ENCODE measurements at regions not wholly inside any gene's neighbourhood (a gene's known extent, or its start where the extent isn't known, plus 50 kb on each side); places are given as distances from the start of the nearest gene placed in this dataset.
"Not testable (repeated sequence)": the region's sequence is repeated elsewhere in the genome, so short reads cannot be mapped to it uniquely, and the experiment has no call there.

DNA sequence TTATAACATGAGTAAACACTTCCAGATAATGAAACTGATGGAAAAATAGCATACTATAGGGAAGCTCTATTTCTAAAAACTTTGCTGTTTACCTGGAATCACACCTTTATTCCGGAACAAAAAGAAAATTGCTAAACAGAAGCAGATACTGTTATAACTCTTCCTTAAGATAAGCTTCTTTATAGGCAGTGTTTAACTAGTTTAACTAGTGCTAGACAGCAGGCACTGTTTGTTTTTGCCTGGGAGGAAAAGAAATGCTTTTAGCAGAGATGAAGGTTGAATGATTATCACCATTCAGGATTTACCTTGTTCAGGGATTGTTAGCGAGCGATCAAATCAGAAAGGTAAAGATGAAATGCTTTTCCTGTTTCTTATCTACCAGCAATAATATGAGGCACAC, 54.7 kb upstream of the PDPR start:
- DNase-seq (ENCODE audit: low spot score in 2 of 2); H3K4me1 ChIP-seq; intact Hi-C loops (cut with DNase I); H3K9me3 ChIP-seq; H3K27me3 ChIP-seq; H3K4me3 ChIP-seq; H3K36me3 ChIP-seq; H3K27ac ChIP-seq: not testable (repeated sequence)

- intact Hi-C loops (cut with DNase I); H3K4me1 ChIP-seq; DNase-seq (ENCODE audit: low spot score in 2 of 2); H3K36me3 ChIP-seq; H3K27me3 ChIP-seq; H3K9me3 ChIP-seq; H3K4me3 ChIP-seq; H3K27ac ChIP-seq: not testable (repeated sequence)
Measured at GRCh38 chr16:70060521-70061027, 53.6 kb upstream of the PDPR start.

- H3K4me1 ChIP-seq; H3K36me3 ChIP-seq; DNase-seq (ENCODE audit: low spot score in 2 of 2); intact Hi-C loops (cut with DNase I); H3K9me3 ChIP-seq; H3K27me3 ChIP-seq; H3K4me3 ChIP-seq; H3K27ac ChIP-seq: not testable (repeated sequence)
Measured at GRCh38 chr16:70061671-70062218, 52.4 kb upstream of the PDPR start.

- H3K36me3 ChIP-seq; DNase-seq (ENCODE audit: low spot score in 2 of 2); H3K27ac ChIP-seq; H3K4me1 ChIP-seq; H3K9me3 ChIP-seq; H3K4me3 ChIP-seq; intact Hi-C loops (cut with DNase I); H3K27me3 ChIP-seq: not testable (repeated sequence)
Measured at GRCh38 chr16:70062947-70063346, 51.2 kb upstream of the PDPR start.
